Breast epithelium (tissue), 4 donors: ENCODE measurements at regions not wholly inside any gene's neighbourhood (a gene's known extent, or its start where the extent isn't known, plus 50 kb on each side); places are given as distances from the start of the nearest gene placed in this dataset.

Experiments
- DNase-seq, 2 donors: peaks; one replicate each; pipeline ENCODE4 v3.0.0-alpha.2; 2019; ENCODE audit warnings: low spot score in 2 of 2
- H3K27ac ChIP-seq, 2 donors: fragments of 200-600 bp; sonication (generic) in 1 of 2; one replicate each; pipeline ENCODE4 v1.5.1; 2016 to 2019; ENCODE audit warnings: mild to moderate bottlenecking in 1 of 2
- H3K27me3 ChIP-seq, 2 donors: fragments of 200-600 bp; sonication (generic) in 1 of 2; one replicate each; pipeline versions ENCODE4 v1.5.1 to v1.6.0; 2017 to 2019; ENCODE audit warnings: control low read depth in 1 of 2, mild to moderate bottlenecking in 1 of 2
- H3K36me3 ChIP-seq: fragments of 200-600 bp; one replicate; pipeline ENCODE4 v1.5.1; 2019
- H3K4me1 ChIP-seq, 2 donors: fragments of 200-600 bp; sonication (generic); one replicate each; pipeline ENCODE4 v1.5.1; 2016 to 2019; ENCODE audit warnings: control low read depth in 1 of 2
- H3K4me3 ChIP-seq, 3 donors: fragments of 200-600 bp; sonication (generic); 1 replicate in 2 of 3; 2 replicates in 1 of 3; pipeline ENCODE4 v1.5.1; 2016 to 2019; ENCODE audit warnings: mild to moderate bottlenecking in 3 of 3, moderate library complexity in 2 of 3
- H3K9me3 ChIP-seq, 2 donors: fragments of 200-600 bp; sonication (generic) in 1 of 2; one replicate each; pipeline ENCODE4 v1.5.1; 2016 to 2019; ENCODE audit warnings: control low read depth in 1 of 2
- CTCF ChIP-seq, 3 donors: fragments of 450-650 bp; IDR thresholded peaks; one replicate each; pipeline ENCODE4 v1.5.1; 2016 to 2017; ENCODE audit warnings: antibody characterized with exemption in 3 of 3, mild to moderate bottlenecking in 3 of 3, moderate library complexity in 3 of 3
- POLR2A ChIP-seq: fragments of 450-650 bp; IDR thresholded peaks from one replicate; pipeline ENCODE4 v1.6.1; 2016; ENCODE audit warnings: antibody characterized with exemption, mild to moderate bottlenecking, moderate library complexity
- POLR2AphosphoS5 ChIP-seq, 3 donors: sonication (generic); formaldehyde crosslinking; IDR thresholded peaks; one replicate each; pipeline ENCODE4 v1.6.1; 2017; ENCODE audit warnings: antibody characterized with exemption in 3 of 3
- intact Hi-C: fragments of 100-400 bp; cut with DNase I; formaldehyde crosslinking; loops from one replicate; pipeline ENCODE4 v1.15.1; 2023; ENCODE audit warnings: low total_unique reads

- no peak overlapping the region for H3K4me3 ChIP-seq
- intact Hi-C loops = no loop called here
- H3K36me3 ChIP-seq = no peaks in the 10 kb centered on the region
- no peak for TF ChIP-seq POLR2A
- peaks cover 0 to 8% of the 10 kb centered on the region in 2 donors for H3K4me1 ChIP-seq
- no peaks in the 10 kb centered on the region for H3K27me3 ChIP-seq
- H3K9me3 ChIP-seq = no peaks in the 10 kb centered on the region
- no peak for DNase-seq
- H3K27ac ChIP-seq = peak overlapping the region; percentile 80 to 83
Observed at GRCh38 chr6:164150232-164150631, 735.7 kb downstream of the QKI start.

GRCh38 chr6:164148788-164149187 is 734.3 kb downstream of the QKI start:
- Histone ChIP-seq H3K9me3 (no peaks in the 10 kb centered on the region), H3K36me3 (no peaks in the 10 kb centered on the region), H3K4me3 (no peak overlapping the region), H3K27me3 (no peaks in the 10 kb centered on the region), H3K27ac (no peak overlapping the region), H3K4me1 (peaks cover 0 to 8% of the 10 kb centered on the region in 2 donors)
- intact Hi-C loops = loop anchor here (2.0 kb wide), 1 partner anchor 38 kb away; no protein-coding TSS in a partner anchor
- no peak for DNase-seq
- TF ChIP-seq POLR2AphosphoS5 (IDR thresholded peaks at IDR 0.05) (no peak), POLR2A (no peak), CTCF (IDR thresholded peaks at IDR 0.05) (no peak)

- no peak overlapping the region for H3K4me3 ChIP-seq
- H3K27me3 ChIP-seq = no peaks in the 10 kb centered on the region
- H3K27ac ChIP-seq = no peak overlapping the region
- no peaks in the 10 kb centered on the region for H3K36me3 ChIP-seq
- H3K4me1 ChIP-seq = no peaks in the 10 kb centered on the region
- intact Hi-C loops = no loop called here
- TF ChIP-seq POLR2A (no peak), CTCF (IDR thresholded peaks at IDR 0.05) (no peak)
- H3K9me3 ChIP-seq = no peaks in the 10 kb centered on the region
- no peak for DNase-seq
Observed at GRCh38 chr6:164144316-164144715, 729.8 kb downstream of the QKI start.

- intact Hi-C loops = no loop called here
- Histone ChIP-seq H3K4me1 (no peaks in the 10 kb centered on the region), H3K9me3 (no peaks in the 10 kb centered on the region), H3K36me3 (no peaks in the 10 kb centered on the region), H3K4me3 (no peak overlapping the region), H3K27me3 (no peaks in the 10 kb centered on the region), H3K27ac (no peak overlapping the region)
- TF ChIP-seq CTCF (IDR thresholded peaks at IDR 0.05) = no peak
- TF ChIP-seq POLR2A = no peak
- no peak for TF ChIP-seq POLR2AphosphoS5 (IDR thresholded peaks at IDR 0.05)
- no peak for DNase-seq
Observed at GRCh38 chr6:164142322-164142721, 727.8 kb downstream of the QKI start.

- no peak overlapping the region for H3K27ac ChIP-seq
- H3K36me3 ChIP-seq = no peaks in the 10 kb centered on the region
- no peaks in the 10 kb centered on the region for H3K9me3 ChIP-seq
- TF ChIP-seq CTCF (IDR thresholded peaks at IDR 0.05) (no peak), POLR2AphosphoS5 (IDR thresholded peaks at IDR 0.05) (no peak), POLR2A (no peak)
- no peak overlapping the region for H3K4me3 ChIP-seq
- intact Hi-C loops = no loop called here
- H3K27me3 ChIP-seq = no peaks in the 10 kb centered on the region
- H3K4me1 ChIP-seq = no peaks in the 10 kb centered on the region
- no peak for DNase-seq
Observed at GRCh38 chr6:164135511-164136132, 721.1 kb downstream of the QKI start.

GRCh38 chr6:164133095-164133494 is 718.6 kb downstream of the QKI start:
- intact Hi-C loops = no loop called here
- TF ChIP-seq POLR2A (no peak), CTCF (IDR thresholded peaks at IDR 0.05) (no peak), POLR2AphosphoS5 (IDR thresholded peaks at IDR 0.05) (no peak)
- Histone ChIP-seq H3K4me1 (no peaks in the 10 kb centered on the region), H3K4me3 (no peak overlapping the region), H3K27me3 (no peaks in the 10 kb centered on the region), H3K27ac (no peak overlapping the region), H3K9me3 (no peaks in the 10 kb centered on the region), H3K36me3 (no peaks in the 10 kb centered on the region)
- DNase-seq = no peak
